K562 (cell line): ENCODE measurements at regions not wholly inside any gene's neighbourhood (a gene's known extent, or its start where the extent isn't known, plus 50 kb on each side); places are given as distances from the start of the nearest gene placed in this dataset.

ENCODE experiments used
- ARID3A ChIP-seq: IDR thresholded peaks from 2 replicates; pipeline ENCODE4 v1.6.1; 2012; ENCODE audit warnings: low read depth, low read length, improper control_type of control experiment, borderline replicate concordance
- CHD7 ChIP-seq: fragments of 200-600 bp; sonication (generic); IDR thresholded peaks from one replicate; pipeline ENCODE4 v1.6.1; 2012; ENCODE audit warnings: mild to moderate bottlenecking, low read depth, low read length, inconsistent platforms
- CTCF ChIP-seq, 3 experiments: IDR thresholded peaks in 2 of 3; conservative IDR thresholded peaks in 1 of 3; 2 replicates each; pipeline ENCODE4 v1.5.1; 2011 to 2012; ENCODE audit warnings: low read length in 3 of 3, mild to moderate bottlenecking in 3 of 3, control low read depth in 2 of 3, improper control_type of control experiment in 1 of 3, inconsistent platforms in 1 of 3, low read depth in 1 of 3, mixed read lengths in 1 of 3, moderate library complexity in 1 of 3; ENCODE audit not compliant: insufficient read depth in 2 of 3
- MXI1 ChIP-seq: IDR thresholded peaks from 2 replicates; pipeline ENCODE4 v1.6.1; 2011; ENCODE audit warnings: low read depth, mild to moderate bottlenecking, improper control_type of control experiment, low read length
- POLR2AphosphoS5 ChIP-seq: IDR thresholded peaks from 2 replicates; pipeline ENCODE4 v1.6.1; 2011; ENCODE audit warnings: mild to moderate bottlenecking, low read depth, low read length, moderate library complexity; ENCODE audit not compliant: control insufficient read depth, insufficient read depth

GRCh38 chr1:30411206-30411605 is 312.2 kb downstream of the MATN1 start:
- no peak for TF ChIP-seq CTCF (IDR thresholded peaks at IDR 0.05 in 2 of 3, conservative IDR thresholded peaks at IDR 0.05 in 1 of 3; ENCODE audit: insufficient read depth in 2 of 3, low read depth in 1 of 3, low read length in 3 of 3)
- TF ChIP-seq POLR2AphosphoS5: no peak
- TF ChIP-seq MXI1: no peak
- TF ChIP-seq CHD7: no peak
- no peak for TF ChIP-seq ARID3A
